Neural cell (in vitro differentiated cells): ENCODE measurements at regions not wholly inside any gene's neighbourhood (a gene's known extent, or its start where the extent isn't known, plus 50 kb on each side); places are given as distances from the start of the nearest gene placed in this dataset.

ENCODE experiments used
- EP300 ChIP-seq: fragments of 450-650 bp; conservative IDR thresholded peaks from 2 replicates; pipeline ENCODE4 v1.6.1; 2014; ENCODE audit warnings: antibody characterized with exemption, mild to moderate bottlenecking, moderate library complexity; ENCODE audit not compliant: poor library complexity, severe bottlenecking
- EZH2 ChIP-seq: fragments of 200-600, 300-800 bp; shearing (Covaris generic), sonication (generic); IDR thresholded peaks from 2 replicates; pipeline ENCODE4 v1.6.1; 2014; ENCODE audit warnings: antibody characterized with exemption, low read length, borderline replicate concordance, mild to moderate bottlenecking; ENCODE audit not compliant: insufficient read depth, poor library complexity, severe bottlenecking
- MXI1 ChIP-seq: fragments of 450-650 bp; conservative IDR thresholded peaks from 2 replicates; pipeline ENCODE4 v1.6.1; 2014; ENCODE audit warnings: antibody characterized with exemption, mild to moderate bottlenecking; ENCODE audit not compliant: poor library complexity, severe bottlenecking
- POLR2AphosphoS5 ChIP-seq: IDR thresholded peaks from 2 replicates; pipeline ENCODE4 v1.6.1; 2012
- RAD21 ChIP-seq: fragments of 450-650 bp; conservative IDR thresholded peaks from 2 replicates; pipeline ENCODE4 v1.6.1; 2014; ENCODE audit warnings: antibody characterized with exemption, mild to moderate bottlenecking, moderate library complexity
- SMC3 ChIP-seq: fragments of 450-650 bp; conservative IDR thresholded peaks from 2 replicates; pipeline ENCODE4 v1.6.1; 2014; ENCODE audit warnings: antibody characterized with exemption, mild to moderate bottlenecking, moderate library complexity; ENCODE audit not compliant: poor library complexity
- TF ChIP-seq, protein P1 (sequence below): fragments of 450-650 bp; IDR thresholded peaks from 2 replicates; pipeline ENCODE4 v1.5.1; 2014; ENCODE audit warnings: antibody characterized with exemption, mild to moderate bottlenecking, moderate library complexity; ENCODE audit not compliant: poor library complexity, severe bottlenecking

DNA sequence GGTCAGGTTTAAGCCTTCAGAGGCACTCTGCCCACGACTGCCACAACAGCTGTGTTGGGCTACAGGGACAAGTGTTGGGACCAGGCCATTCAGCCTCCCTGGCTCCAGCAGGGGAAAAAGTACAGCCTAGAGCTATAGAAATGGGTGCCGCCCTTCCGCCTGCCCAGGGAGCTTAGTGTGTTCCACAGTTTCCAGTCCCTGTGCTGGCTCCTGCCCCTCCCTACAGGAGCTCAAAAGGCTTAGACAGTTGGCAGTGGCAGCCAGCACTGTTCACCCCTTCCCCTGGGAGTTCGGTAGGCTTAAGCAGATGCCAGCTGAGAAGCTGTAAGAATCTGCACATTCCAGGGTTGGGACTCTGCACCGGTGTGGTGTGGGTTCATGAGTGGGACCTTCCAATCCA is 408.2 kb upstream of the INTU start:
- no peak for TF ChIP-seq POLR2AphosphoS5
- TF ChIP-seq, protein P1, sequence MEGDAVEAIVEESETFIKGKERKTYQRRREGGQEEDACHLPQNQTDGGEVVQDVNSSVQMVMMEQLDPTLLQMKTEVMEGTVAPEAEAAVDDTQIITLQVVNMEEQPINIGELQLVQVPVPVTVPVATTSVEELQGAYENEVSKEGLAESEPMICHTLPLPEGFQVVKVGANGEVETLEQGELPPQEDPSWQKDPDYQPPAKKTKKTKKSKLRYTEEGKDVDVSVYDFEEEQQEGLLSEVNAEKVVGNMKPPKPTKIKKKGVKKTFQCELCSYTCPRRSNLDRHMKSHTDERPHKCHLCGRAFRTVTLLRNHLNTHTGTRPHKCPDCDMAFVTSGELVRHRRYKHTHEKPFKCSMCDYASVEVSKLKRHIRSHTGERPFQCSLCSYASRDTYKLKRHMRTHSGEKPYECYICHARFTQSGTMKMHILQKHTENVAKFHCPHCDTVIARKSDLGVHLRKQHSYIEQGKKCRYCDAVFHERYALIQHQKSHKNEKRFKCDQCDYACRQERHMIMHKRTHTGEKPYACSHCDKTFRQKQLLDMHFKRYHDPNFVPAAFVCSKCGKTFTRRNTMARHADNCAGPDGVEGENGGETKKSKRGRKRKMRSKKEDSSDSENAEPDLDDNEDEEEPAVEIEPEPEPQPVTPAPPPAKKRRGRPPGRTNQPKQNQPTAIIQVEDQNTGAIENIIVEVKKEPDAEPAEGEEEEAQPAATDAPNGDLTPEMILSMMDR: no peak
- TF ChIP-seq MXI1: no peak
- TF ChIP-seq EP300: no peak
- no peak for TF ChIP-seq EZH2
- no peak for TF ChIP-seq RAD21
- no peak for TF ChIP-seq SMC3
